ENCODE measurements at regions not wholly inside any gene's neighbourhood (a gene's known extent, or its start where the extent isn't known, plus 50 kb on each side); places are given as distances from the start of the nearest gene placed in this dataset.

DNA sequence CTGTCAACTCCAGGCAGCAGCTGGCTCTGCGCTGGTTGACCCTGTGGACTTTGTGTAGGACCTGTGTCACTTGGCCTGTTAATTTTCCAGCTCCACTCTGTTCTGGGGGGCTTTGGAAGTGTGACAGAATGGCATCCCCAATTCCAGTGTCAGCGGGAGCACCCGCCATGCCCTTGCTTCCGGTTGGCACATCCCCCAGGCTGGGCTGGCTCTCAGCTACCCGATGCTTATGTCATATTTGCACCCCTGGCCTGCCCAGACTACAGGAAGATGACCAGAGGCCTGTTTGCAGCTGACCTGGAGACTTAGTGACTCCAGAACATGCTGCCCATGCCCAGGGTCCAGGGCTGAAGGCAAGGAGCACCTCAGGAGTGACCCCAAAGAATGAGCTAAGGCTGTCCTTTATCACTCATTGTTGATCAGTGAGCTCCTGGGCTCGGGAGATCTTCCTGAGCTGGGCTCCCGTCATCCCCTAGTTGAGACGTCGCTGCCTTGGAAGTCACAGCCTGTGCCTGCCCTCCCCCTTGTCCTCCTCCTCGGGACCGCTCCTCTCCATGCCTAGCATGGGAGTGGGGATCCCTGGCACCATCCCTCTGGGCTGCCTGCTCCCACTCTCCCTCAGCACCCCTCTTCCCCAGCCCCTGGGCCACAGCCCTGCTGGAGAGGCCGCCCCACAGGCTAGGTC is 163.4 kb upstream of the RTL1 start:
- TF ChIP-seq, protein P1, sequence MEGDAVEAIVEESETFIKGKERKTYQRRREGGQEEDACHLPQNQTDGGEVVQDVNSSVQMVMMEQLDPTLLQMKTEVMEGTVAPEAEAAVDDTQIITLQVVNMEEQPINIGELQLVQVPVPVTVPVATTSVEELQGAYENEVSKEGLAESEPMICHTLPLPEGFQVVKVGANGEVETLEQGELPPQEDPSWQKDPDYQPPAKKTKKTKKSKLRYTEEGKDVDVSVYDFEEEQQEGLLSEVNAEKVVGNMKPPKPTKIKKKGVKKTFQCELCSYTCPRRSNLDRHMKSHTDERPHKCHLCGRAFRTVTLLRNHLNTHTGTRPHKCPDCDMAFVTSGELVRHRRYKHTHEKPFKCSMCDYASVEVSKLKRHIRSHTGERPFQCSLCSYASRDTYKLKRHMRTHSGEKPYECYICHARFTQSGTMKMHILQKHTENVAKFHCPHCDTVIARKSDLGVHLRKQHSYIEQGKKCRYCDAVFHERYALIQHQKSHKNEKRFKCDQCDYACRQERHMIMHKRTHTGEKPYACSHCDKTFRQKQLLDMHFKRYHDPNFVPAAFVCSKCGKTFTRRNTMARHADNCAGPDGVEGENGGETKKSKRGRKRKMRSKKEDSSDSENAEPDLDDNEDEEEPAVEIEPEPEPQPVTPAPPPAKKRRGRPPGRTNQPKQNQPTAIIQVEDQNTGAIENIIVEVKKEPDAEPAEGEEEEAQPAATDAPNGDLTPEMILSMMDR (IDR thresholded peaks at IDR 0.05), result no peak
- TF ChIP-seq POLR2A (IDR thresholded peaks at IDR 0.05) (no peak), POLR2AphosphoS5 (IDR thresholded peaks at IDR 0.05) (no peak)

All from prostate gland (tissue), 2 donors.